NCI-H1694 (cell line): ENCODE measurements at regions not wholly inside any gene's neighbourhood (a gene's known extent, or its start where the extent isn't known, plus 50 kb on each side); places are given as distances from the start of the nearest gene placed in this dataset.

Source experiments
- DNase-seq: peaks from one replicate; lab custom pipeline; 2025; lab: John Stamatoyannopoulos, UW

DNA sequence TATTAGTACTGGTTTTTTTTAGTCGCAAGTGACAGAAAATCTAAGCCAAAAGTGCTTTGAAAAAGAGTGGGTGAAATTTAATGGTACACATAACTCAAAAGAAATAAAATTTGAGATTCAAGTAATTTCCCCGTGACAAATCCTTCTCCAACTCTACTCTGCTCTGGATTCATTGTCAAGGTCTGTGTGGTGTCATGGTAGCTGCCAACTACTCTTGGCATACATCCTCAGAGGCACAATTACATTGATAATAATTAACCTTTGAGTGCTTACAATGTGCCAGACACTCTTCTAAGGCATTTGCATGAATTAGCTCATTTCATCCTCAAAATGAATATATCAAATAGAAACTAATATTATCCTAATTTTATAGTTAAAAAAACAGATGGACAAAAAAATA is 1153.9 kb upstream of the NCAM2 start:
- no peak for DNase-seq

DNA sequence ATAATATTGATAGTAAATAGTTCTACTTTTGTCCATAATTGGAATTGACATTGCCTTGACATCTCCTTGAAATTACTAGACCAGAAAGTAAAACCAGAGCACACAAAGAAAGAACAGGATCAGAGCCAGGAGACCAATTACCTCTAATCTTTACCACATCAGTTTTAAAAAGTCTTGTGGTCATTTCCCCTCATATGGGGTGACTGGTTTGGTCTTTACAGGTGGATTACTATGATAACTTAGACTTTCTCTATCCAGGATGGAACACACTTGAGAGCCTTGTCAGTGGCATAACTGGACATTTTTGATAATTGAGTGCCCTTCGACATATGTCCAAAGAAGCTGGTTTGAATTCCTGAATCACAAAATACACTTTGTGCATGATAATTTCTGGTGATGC is 1148.1 kb upstream of the NCAM2 start:
- DNase-seq, result no peak

DNA sequence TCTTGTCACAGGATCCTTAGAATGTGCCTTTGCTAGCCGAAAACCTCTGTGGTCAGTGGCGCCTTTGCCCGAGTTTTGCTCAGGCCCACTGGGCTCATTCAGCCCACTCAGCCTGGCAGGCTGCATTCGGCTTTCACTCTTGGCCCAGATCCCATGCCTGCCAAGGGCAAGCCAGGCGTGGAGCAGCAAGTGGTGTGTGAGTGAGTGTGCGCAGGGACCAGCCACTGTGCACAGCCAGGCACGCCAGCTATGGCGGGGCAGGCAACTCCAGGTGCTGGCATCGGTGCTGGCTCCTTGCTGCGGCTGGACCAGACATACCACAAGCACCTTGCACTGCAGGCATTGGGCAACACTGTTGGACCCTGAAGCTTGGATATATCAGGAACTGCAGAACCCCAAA is 1145.1 kb upstream of the NCAM2 start:
- no peak for DNase-seq

DNA sequence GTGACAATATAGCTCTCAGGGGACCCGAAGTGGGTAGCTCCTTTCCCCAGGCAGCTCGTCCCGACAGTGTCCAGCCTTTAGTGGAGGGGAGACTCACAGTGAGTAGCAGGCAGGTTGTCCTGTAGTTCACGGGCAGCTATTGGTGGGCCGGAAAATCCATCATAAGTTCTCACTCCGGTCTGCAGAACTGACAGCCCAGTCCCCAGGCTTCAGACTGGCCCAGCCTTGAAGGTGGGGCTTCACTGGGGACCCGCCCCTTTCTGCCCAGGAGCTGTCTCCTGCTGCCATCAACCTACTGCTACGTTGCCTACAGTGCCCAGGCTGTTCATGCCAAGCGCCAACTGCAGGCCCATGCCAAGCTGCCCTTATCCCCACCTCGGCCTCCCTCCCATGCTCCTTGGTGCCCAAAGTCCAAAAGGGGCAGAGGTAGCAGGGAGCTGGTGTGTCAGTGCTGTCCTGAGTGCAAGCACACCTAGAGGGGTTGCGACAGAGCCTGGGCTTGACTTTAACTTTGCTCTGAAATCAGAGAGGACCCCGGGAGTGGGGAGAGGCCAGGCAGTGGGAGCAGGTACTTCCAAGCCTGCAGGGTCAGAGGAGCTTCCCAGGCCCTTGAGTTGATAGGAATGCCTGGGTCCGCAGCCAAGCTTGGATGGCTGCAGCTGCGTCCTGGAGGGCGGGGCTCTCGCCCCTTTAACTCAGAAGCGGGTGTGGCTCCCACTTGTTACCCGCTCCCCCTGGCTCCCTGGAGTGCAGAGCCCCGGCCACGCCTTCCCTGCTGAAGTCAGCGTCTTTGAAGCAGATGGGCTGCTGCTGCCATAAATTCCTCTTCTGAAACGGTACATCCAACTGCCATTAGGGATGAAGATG is 1144.3 kb upstream of the NCAM2 start:
- DNase-seq, result no peak

DNA sequence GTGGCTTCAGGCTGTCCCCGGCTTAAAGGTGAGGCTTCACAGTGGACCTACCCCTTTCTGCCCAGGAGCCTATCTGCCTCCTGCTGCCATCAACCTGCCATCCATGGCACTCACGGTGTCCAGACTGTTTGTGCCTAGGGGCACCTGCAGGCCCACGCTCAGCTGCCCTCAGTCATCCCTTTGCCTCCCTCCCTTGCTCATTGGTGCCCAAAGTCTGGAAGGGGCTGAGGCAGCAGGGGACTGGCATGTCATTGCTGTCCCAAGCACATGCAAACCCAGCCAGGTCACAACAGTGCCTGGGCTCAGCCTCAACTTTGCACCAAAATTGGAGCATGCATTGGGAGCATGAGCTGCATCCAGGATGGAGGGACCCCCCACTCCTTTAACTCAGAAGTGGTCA is 1142.7 kb upstream of the NCAM2 start:
- DNase-seq, result no peak

DNA sequence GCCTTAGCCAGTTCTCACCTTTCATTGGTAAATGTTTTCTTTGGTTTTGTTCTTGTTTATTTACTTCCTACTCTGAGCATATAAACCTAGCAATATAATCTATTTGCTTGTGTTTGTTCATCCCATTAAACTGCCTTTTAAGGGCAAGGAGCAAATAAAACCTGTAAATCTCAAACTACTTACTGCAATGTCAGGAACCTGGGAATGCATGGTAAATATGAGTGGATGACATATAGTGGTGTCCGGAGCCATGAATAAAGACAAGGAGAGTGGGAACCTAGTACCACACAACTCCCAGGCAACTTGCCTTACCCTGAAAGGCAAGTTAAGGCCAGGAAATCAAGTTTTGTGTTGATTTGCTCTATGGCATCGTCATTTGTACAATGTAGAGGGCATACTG is 1133.7 kb upstream of the NCAM2 start:
- DNase-seq, result no peak

DNA sequence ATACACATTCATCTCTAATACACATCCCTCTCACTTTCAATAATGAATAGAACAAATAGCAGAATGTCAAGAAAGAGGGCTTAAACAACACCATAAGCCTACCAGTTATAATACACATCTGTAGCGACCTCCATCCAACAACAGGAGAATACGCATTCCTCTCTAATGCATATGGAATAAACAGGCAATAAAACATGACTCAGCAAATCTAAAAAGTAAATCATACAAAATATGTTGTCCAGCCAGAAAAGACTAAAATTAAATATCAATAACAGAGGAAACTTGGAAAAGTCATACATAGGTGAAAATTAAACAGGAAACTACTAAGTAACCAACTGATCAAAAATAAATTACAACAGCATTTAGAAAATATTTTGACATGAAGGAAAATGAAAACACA is 1127.5 kb upstream of the NCAM2 start:
- DNase-seq, result no peak

DNA sequence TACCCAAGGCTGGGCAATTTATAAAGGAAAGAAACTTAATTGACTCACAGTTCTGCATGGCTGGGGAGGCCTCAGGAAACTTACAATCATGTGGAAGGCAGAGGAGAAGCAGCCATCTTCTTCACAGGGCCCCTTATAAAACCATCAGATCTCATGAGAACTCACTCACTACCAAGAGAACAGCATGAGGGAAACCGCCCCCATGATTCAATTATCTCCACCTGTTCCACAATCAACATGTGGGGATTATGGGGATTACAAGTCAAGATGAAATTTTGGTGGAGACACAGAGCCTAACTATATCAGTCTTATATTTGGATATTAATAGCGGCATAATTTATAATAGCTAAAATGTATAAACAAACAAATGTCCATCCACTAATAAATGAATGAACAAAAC is 1123.7 kb upstream of the NCAM2 start:
- no peak for DNase-seq

DNA sequence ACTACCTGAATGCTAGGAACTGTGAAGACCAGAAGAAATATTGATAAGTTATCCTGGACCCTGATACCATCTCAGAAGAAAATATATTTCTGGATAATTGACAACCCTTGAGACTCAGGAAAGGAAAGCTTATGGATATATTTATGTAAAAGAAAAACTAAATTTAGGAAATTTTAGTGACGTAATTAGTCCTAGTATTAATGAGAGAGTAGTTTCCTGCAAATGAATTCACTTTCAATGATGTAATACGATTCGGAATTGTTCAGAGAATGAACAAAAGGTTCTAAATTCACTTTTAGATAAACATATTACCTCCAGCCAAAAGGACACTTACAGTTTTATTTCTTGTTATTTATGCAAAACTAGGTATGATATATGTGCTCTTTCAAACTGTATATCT is 1120.1 kb upstream of the NCAM2 start:
- no peak for DNase-seq

DNA sequence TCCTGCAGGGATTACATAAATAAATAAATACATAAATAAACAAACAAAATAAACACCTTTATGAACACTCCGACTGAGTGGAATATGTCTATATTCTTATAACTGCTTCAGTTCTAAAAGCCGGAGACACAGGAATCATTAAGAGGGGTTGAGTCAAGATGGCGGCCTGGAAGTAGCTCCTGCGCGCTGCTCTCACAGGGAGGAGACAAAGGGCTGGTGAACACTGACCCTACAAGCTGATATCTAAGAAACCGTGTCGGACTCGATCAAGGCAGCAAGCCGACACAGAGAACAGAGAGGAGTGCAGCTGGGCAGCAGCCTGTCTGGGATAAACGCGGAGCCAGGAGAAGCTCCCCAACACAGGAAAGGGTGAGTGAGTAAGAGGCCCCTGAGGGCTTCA is 1098.6 kb upstream of the NCAM2 start:
- DNase-seq, result no peak

DNA sequence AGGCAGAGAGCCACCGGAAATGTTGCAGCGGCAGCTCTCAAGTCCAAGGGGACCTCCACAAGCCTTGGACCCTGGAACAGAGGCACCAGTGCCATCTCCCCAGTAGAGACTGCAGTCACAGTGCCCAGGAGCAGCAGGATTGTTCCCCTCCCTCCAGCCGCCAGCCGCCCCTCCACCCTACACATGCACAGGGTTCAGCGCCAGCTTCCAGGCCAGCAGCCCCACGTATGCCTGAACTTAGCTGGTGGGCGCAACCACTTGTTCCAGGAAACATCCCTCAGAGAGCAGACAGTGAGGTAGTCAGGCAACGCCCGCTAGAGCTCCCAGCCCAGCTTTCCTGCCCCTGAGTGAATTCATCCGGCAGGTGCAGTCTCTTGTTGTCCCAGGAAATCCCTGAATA is 1098.1 kb upstream of the NCAM2 start:
- DNase-seq, result no peak

DNA sequence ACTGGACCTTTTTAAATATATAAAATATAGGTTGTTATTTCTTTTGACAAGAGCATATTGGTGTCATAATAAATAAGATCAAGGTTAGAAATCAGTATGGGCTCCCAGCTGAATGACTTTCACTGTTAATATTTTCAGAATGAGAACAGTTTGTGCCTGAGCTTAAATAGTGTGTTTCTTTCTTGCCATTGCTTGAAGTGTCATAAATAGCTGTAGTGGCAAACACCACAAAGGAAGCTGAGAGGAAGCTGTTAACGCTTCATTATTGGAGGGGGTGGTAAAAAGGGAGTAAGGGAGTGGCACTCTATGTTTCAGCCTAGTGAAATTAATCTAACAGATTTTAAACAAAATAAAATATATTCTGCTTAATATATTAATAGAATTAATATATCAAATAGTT is 1089.8 kb upstream of the NCAM2 start:
- DNase-seq, result no peak

DNA sequence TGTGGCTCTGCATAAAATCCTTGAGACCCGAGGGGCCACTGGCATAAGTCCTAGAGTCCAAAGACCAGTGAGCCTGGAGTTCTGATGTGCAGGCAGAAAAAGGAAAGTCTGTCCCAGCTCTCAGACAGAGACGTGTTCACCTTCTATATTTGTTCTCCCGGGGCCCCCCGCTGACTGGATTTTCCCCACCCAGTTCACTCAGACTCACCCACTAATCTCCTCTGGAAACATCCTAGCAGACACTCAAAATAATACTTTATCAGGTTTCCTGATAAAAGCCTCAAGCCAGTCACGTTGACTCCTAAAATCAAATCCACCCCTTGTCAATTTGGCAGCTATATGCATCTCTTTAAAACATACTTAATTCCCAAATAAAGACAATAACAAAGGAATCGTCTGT is 1084.2 kb upstream of the NCAM2 start:
- no peak for DNase-seq

DNA sequence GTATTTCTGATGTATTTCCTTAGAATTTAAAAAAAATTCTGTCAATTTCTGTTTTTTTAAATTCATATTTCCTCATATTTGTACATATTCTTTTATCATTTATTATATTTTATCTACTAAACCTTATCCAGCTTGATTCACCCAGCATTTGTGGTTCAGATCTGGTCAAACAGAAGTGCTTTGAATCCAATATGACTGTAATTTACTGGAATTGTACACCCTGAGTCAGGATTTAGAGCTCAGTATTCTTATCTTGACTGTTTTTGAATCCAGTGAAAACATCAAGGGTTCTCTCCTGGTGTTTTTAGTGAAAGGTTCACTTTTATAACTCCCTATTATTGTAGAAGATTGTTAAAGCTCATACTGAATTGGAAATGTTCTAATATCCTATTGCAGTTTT is 1077.0 kb upstream of the NCAM2 start:
- no peak for DNase-seq

DNA sequence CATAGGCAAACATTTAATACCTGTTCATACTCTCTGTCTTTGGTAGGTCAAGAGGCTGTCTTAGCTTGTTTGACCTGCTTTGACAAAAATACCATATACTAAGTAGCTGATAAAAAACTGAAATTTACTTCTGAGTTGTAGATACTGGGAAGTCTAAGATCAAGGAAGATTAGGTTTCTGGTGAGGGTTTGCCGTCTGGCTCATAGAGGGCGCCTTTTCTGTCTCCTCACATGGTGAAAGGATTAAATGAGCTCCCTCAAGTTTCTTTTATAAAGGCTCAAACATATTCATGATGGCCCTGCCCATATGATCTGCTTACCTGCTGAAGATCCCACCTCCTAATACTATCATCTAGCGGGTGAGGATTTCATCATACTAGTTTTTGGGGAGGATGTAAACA is 1076.1 kb upstream of the NCAM2 start:
- no peak for DNase-seq

DNA sequence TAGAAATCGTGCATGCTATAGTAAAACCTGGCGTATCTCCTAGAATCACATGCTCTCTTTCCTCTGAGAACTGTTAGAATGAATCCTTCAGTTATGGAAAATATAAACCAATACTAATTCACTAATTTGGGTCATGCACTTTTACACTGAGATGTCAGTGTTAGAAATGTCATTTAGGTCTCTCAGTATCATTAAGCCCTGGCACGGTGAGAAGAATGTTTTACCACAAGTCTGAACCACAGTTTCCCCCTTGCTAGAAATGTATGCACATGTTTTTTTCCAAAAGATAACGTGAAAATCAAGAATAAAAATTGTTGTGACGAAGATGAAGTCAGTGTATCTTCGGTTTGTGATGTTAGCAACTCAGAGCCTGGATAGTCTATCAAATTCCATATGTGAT is 1062.7 kb upstream of the NCAM2 start:
- DNase-seq, result no peak

DNA sequence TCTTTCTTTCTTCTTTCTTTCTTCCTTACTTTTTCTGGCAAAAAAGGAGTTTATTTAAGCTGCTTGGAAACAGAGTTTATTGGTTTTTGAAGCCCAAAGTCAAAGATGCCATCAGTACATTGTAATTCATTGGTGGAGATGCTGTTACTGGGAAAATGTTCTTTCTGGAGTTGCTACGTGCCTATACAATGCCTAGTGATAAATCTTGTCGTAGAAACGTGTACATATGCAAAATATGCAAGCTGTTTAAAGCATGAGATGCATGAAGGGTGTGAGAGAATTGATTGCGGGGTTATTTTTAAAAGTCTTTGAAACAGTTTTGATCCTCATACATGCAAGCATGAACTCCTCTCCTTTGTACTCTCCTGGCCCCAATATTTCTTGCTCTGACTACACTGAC is 1060.6 kb upstream of the NCAM2 start:
- no peak for DNase-seq

DNA sequence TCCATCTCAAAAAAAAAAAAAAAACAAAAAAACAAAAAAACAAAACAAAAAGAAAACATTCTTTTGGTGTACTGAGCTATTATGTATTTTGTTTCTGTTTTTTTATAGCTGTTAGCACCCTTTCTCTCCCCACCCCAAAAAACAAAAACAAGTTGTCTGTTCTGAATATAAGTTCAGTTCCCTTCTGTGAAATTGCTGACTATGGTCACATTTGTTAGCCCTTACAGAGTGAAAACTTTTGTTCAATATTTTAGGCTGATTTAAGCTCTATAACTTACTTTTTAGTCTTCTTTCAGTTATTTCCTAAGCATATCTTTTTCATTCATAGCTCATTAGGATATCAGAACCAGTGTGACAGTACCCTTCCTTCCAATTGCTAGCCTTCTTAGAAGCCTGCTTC is 1056.6 kb upstream of the NCAM2 start:
- DNase-seq, result no peak

DNA sequence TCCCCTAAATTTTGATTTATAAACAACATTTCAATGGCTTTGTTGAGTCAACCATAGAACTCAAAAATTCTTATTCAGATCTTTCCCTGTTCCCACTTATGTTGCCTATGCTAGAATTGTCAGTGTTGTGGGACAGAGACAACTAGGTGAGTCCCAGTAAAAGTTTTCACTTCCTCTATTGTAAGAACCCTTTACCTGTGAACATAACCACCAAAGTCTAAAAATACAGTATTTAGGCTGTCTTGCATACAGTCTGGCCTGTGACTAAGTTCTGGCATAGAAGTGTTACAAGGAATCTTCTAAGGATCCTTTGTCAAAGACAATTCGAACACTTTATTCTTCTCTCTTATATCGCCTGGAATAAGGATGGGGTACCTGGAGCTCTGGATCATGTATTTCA is 1047.9 kb upstream of the NCAM2 start:
- no peak for DNase-seq

DNA sequence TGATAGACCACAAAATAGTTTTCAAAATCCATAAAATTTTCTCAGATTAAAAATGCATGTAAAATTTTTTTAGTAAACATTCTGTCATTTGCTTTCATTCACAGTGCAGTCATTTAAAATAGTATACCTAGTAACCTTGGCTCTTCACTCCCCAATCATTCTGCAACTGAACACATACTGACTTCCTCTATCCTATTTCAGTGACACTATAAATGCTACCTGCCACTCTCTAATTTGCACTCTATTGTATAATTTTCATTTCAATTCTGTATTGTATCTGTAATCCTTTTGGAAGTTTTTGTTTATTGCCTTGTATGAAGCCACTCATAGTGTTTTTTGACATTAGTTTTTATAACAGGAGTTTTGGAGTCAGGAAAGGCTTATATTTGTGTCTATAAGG is 1029.1 kb upstream of the NCAM2 start:
- no peak for DNase-seq

DNA sequence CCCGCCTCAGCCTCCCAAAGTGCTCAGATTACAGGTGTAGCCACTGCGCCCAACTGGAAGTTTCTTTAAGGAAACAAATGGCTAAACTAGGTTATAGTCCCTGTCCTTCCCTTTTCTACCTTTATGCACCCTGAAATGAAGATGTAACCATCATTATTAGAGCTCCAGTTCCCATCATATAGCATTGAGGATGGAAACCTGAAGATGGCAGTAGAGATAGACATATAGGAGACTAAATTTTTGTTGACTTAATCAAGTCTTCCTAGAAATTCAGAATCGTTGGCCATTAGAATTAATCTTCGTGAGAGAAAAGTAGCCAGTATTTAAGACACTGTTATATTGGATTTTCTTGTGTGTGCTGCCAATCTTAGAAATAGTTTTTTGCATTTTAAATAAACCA is 1016.3 kb upstream of the NCAM2 start:
- DNase-seq, result no peak

DNA sequence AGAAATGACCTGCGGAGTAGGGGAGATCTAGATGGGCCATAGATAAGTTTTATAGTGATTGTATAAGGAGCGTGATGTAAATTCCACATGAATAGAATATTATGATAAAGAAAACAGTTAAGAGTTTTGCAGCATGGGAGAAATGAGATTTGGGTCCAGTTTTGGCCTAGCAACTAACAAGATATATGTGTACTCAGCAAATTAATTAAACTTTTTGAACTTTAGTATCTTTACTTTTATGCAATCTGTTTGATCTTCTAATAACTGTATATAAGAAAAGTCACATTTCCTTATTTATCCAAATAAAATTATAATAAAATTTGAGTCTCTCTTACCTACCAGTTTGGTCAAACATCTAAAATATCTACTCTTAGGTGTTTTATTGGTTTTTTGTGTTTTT is 1011.8 kb upstream of the NCAM2 start:
- no peak for DNase-seq

DNA sequence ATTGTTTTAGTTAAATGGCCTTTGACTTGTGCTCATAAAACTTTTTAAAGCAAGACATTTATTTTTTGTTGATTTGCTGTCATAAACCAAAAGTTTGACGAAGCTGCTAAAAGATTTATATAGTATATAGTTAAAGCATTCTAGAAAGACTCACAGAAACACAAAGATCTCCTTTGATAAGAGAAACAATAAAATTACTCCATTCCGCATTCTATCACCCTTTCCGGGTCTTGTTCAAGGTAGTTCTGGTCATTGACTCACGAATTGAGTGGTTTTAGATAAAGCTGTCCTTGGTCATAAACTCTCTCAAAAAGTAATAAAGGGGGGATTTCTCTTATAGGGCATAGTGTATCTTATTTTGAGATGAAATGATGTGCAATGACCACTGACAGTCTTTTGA is 1010.5 kb upstream of the NCAM2 start:
- no peak for DNase-seq

DNA sequence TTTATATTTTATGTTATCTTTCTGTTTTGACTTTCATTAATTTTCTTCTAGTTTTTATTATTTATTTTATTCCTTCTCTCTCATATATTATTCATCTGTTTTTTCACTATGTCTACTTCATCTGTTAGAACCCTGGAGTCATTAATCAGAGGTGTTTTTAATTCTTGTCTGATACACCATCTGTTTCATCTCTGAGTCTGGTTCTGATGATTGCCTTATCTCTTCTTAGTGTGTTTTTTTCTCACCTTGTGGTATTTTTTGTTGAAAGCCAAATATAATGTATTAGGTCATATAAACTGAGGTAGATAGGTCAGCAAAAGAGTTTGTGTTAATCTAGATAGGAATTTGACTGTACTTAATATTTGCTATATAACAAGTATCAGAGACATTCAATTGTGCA is 1005.7 kb upstream of the NCAM2 start:
- DNase-seq, result no peak

DNA sequence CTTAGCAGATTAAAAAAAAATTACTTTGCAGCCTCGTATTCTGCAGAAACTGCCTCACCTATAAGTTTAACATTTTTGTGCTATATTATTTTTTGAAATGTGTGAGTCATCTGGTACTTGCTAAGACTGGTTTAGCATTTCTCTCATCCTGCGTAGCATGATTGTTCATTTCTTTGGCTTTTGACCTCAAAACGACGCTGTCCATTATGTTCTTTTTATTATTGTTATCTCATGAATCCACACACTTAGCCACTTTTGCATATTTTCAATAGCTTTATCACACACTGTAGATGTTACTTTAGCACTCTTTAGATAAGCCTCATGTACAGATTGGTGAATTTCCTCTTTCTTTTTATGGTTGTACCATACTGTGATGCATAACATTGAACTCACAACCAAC is 1004.9 kb upstream of the NCAM2 start:
- DNase-seq, result no peak
